Fibroblast of lung (primary cell): ENCODE measurements at regions not wholly inside any gene's neighbourhood (a gene's known extent, or its start where the extent isn't known, plus 50 kb on each side); places are given as distances from the start of the nearest gene placed in this dataset.

Source experiments
- DNase-seq, 2 donors: peaks; one replicate each; pipeline versions ENCODE4 v3.0.0 to v3.0.0-alpha.2; 2010; ENCODE audit warnings: low read depth in 2 of 2
- H2AFZ ChIP-seq: 2 replicates; pipeline ENCODE4 v1.5.1; 2012; ENCODE audit warnings: low read length, control low read depth, inconsistent platforms
- H3K27ac ChIP-seq: 2 replicates; pipeline ENCODE4 v1.5.1; 2011; ENCODE audit warnings: low read length, control low read depth; ENCODE audit not compliant: insufficient read depth
- H3K27me3 ChIP-seq: 2 replicates; pipeline ENCODE4 v1.5.1; 2011; ENCODE audit warnings: mild to moderate bottlenecking, low read length; ENCODE audit not compliant: control insufficient read depth, insufficient read depth
- H3K36me3 ChIP-seq: 2 replicates; pipeline ENCODE4 v1.5.1; 2011; ENCODE audit warnings: low read length; ENCODE audit not compliant: control insufficient read depth, insufficient read depth
- H3K4me1 ChIP-seq: 2 replicates; pipeline ENCODE4 v1.5.1; 2011; ENCODE audit warnings: low read length; ENCODE audit not compliant: control insufficient read depth, insufficient read depth; ENCODE audit errors: extremely low read depth
- H3K4me2 ChIP-seq: 2 replicates; pipeline ENCODE4 v1.5.1; 2011; ENCODE audit warnings: low read length, control low read depth; ENCODE audit not compliant: insufficient read depth; ENCODE audit errors: extremely low read depth
- H3K4me3 ChIP-seq, 4 experiments: fragments of 200-600 bp in 1 of 4; sonication (generic) in 1 of 4; replicated peaks in 1 of 4; 2 replicates each; pipeline ENCODE4 v1.5.1; 2011 to 2016; ENCODE audit warnings: low read length in 4 of 4, low read depth in 3 of 4, mild to moderate bottlenecking in 3 of 4, control low read depth in 2 of 4, inconsistent platforms in 1 of 4, mixed read lengths in 1 of 4; ENCODE audit not compliant: insufficient read depth in 1 of 4; ENCODE audit errors: control extremely low read depth in 1 of 4
- H3K79me2 ChIP-seq: 2 replicates; pipeline ENCODE4 v1.5.1; 2012; ENCODE audit warnings: mild to moderate bottlenecking, low read length, inconsistent platforms; ENCODE audit not compliant: control insufficient read depth, insufficient read depth
- H3K9ac ChIP-seq: 2 replicates; pipeline ENCODE4 v1.5.1; 2011; ENCODE audit warnings: mild to moderate bottlenecking, low read length, control low read depth; ENCODE audit not compliant: insufficient read depth
- H3K9me3 ChIP-seq: 2 replicates; pipeline ENCODE4 v1.5.1; 2012; ENCODE audit warnings: low read depth, low read length; ENCODE audit not compliant: control insufficient read depth, insufficient read depth
- H4K20me1 ChIP-seq: 2 replicates; pipeline ENCODE4 v1.5.1; 2011; ENCODE audit warnings: low read length; ENCODE audit not compliant: control insufficient read depth, insufficient read depth; ENCODE audit errors: extremely low read depth
- EZH2 ChIP-seq: IDR thresholded peaks from 2 replicates; pipeline ENCODE4 v1.5.1; 2012; ENCODE audit warnings: low read length, control low read depth, mild to moderate bottlenecking; ENCODE audit errors: missing control alignments
- TF ChIP-seq, protein P1 (sequence below), 2 donors: IDR thresholded peaks in 1 of 2; conservative IDR thresholded peaks in 1 of 2; 1 replicate in 1 of 2; 2 replicates in 1 of 2; pipeline ENCODE4 v1.5.1; 2011 to 2012; ENCODE audit warnings: low read length in 2 of 2, control low read depth in 1 of 2, inconsistent platforms in 1 of 2, low read depth in 1 of 2, mild to moderate bottlenecking in 1 of 2

DNA sequence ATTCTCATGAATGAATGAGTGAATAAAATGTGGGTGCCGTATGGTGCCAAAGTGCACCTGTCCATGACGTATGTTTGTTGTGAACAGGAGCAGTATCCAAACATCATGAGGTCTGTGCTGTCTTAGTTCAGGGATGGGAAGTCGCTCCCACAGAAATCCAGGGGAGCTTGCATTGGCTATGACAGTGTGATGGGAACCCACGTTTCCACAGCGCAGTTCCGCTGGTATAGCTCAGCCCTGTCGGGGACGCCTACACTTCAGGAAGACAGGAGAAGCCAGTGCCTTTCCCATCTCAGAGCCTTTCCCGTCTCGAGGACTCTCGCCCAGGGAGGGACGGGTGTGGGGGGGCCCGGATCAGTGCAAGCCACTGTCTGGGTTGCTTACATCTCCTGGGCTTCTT lies 69.8 kb downstream of the DACT2 start:
- Histone ChIP-seq H3K4me3 (no peak overlapping the region), H4K20me1 (no peaks in the 10 kb centered on the region), H2AFZ (no peak overlapping the region), H3K27me3 (no peaks in the 10 kb centered on the region), H3K4me1 (no peaks in the 10 kb centered on the region), H3K9ac (no peak overlapping the region), H3K27ac (no peak overlapping the region), H3K79me2 (no peaks in the 10 kb centered on the region), H3K4me2 (no peak overlapping the region), H3K9me3 (no peaks in the 10 kb centered on the region), H3K36me3 (no peaks in the 10 kb centered on the region)
- no peak for DNase-seq
- TF ChIP-seq, protein P1, sequence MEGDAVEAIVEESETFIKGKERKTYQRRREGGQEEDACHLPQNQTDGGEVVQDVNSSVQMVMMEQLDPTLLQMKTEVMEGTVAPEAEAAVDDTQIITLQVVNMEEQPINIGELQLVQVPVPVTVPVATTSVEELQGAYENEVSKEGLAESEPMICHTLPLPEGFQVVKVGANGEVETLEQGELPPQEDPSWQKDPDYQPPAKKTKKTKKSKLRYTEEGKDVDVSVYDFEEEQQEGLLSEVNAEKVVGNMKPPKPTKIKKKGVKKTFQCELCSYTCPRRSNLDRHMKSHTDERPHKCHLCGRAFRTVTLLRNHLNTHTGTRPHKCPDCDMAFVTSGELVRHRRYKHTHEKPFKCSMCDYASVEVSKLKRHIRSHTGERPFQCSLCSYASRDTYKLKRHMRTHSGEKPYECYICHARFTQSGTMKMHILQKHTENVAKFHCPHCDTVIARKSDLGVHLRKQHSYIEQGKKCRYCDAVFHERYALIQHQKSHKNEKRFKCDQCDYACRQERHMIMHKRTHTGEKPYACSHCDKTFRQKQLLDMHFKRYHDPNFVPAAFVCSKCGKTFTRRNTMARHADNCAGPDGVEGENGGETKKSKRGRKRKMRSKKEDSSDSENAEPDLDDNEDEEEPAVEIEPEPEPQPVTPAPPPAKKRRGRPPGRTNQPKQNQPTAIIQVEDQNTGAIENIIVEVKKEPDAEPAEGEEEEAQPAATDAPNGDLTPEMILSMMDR (conservative IDR thresholded peaks at IDR 0.05 in 1 of 2, IDR thresholded peaks at IDR 0.05 in 1 of 2; ENCODE audit: low read depth in 1 of 2, low read length in 2 of 2), result no peak
- no peak for TF ChIP-seq EZH2

DNA sequence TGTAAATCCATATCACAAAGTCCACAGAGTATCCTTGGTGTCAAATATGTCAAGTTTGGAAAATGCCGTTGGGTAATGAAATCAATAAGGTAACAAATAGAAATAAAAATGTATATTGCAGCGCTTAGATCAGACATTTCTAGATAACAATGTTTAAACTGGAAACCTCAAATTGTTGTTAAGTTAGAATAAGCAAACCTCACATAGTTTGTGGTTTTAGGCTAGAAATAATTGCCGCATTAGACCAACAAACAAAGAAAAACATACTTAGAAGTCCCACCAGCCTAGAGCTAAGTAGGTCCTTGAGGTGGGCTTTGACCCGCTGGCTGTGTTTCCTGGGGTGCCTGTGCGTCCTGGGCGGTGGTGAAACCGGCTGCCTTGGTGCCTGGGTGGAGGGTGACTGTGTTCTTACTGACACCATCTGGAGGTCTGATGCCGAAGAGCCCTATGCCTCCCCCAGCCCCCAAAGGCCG lies 71.4 kb downstream of the DACT2 start:
- Histone ChIP-seq H3K79me2 (no peaks in the 10 kb centered on the region), H4K20me1 (no peaks in the 10 kb centered on the region), H3K4me2 (no peak overlapping the region), H3K9me3 (no peaks in the 10 kb centered on the region), H3K9ac (no peak overlapping the region), H3K27me3 (no peaks in the 10 kb centered on the region), H2AFZ (no peak overlapping the region), H3K4me1 (no peaks in the 10 kb centered on the region), H3K36me3 (no peaks in the 10 kb centered on the region), H3K27ac (no peak overlapping the region), H3K4me3 (no peak overlapping the region)
- no peak for TF ChIP-seq EZH2
- TF ChIP-seq, protein P1 (conservative IDR thresholded peaks at IDR 0.05 in 1 of 2, IDR thresholded peaks at IDR 0.05 in 1 of 2; ENCODE audit: low read depth in 1 of 2, low read length in 2 of 2), result no peak
- no peak for DNase-seq

DNA sequence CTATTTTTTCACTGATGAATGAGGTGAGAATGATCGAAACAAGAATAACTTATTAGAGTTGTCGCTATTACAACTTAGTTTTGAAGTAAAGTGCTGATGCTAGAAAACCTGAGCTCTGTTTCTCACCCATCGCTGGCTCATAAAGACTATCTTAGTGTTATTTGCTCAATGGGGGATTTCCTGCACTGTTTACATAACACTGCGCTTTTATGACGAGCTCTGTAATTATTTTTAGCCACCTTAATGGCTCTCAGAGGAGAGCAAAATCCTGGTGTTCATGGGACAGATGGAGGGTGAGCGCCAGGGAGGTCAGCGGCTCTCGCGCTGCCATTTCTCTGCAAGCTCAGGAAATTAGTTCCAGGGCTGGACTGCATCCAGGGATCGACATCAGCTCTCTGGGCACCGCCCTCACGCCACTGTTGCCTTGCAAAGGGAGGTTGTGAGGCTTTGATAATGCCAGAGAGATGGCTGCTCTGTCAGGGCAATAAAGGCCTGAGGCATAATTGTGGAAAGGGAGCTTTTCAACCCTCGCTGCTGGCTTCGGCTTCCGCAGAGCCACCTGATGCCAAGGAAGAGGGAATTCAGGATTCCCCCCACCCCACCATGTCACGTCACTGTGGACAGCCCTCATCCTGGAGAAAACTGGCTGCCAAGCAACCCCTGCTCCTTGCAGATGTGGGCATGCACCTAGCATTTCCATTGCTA lies 72.0 kb downstream of the DACT2 start:
- H2AFZ ChIP-seq, result no peak overlapping the region
- DNase-seq, result no peak

More for the DNA sequence above, 72.0 kb downstream of the DACT2 start:
- no peak overlapping the region for H3K4me2 ChIP-seq
- H4K20me1 ChIP-seq, result no peaks in the 10 kb centered on the region
- H3K4me1 ChIP-seq, result no peaks in the 10 kb centered on the region
- H3K36me3 ChIP-seq, result no peaks in the 10 kb centered on the region
- no peak overlapping the region for H3K9ac ChIP-seq
- no peaks in the 10 kb centered on the region for H3K9me3 ChIP-seq
- no peaks in the 10 kb centered on the region for H3K27me3 ChIP-seq
- H3K4me3 ChIP-seq, result no peak overlapping the region
- TF ChIP-seq EZH2, result no peak
- TF ChIP-seq, protein P1 (conservative IDR thresholded peaks at IDR 0.05 in 1 of 2, IDR thresholded peaks at IDR 0.05 in 1 of 2; ENCODE audit: low read depth in 1 of 2, low read length in 2 of 2), result no peak
- no peak overlapping the region for H3K27ac ChIP-seq
- H3K79me2 ChIP-seq, result no peaks in the 10 kb centered on the region
